ENCODE measurements at regions not wholly inside any gene's neighbourhood (a gene's known extent, or its start where the extent isn't known, plus 50 kb on each side); places are given as distances from the start of the nearest gene placed in this dataset.

DNA sequence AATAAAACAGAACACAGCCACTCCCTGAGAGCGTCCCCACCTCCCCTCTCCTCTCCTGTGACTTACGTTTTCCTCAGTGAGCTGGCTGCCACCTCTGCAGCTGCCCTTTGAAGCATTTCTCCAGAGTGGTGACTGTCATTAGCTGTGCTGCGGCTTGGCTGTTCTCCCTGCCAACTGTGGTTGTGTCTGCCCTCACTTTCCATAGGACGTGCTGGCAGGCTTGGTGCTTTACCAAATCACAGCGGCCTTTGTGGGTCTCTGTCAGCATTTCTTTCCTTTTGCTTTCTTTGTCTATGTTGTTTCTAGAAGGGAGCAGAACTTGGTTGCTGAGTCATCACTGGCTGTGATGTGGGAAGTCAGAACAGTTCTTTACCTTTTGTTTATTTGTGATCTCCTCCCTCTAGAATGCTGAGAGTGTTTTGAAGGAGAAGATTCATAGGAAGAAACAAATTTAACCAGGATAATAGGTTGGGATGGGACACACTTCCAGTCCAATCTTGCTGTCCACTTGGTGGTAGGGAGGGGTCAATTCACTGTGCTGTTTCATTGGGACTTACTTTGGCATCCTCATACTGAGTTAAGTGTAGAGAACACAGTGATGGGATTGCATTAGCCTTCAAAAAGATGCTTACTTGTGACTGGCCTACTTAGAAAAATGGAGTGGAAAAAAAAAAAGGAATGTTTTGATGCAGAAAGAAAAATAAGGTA, 88.2 kb downstream of the TMX1 start:
- H3K27ac ChIP-seq (ENCODE audit: low read depth in 2 of 2, low read length in 1 of 2) = peak overlapping the region; percentile 78 to 90
- WGBS, 2 donors = 18 to 19% methylated on average over 5 of the region's 5 CpGs
- H3K36me3 ChIP-seq (ENCODE audit: control insufficient read depth in 2 of 2, insufficient read depth in 2 of 2, low read length in 1 of 2) = no peaks in the 10 kb centered on the region
- H3K9me3 ChIP-seq (ENCODE audit: control insufficient read depth in 2 of 2, insufficient read depth in 1 of 2, low read depth in 1 of 2, low read length in 1 of 2) = no peaks in the 10 kb centered on the region
- peaks cover 0 to 3% of the 10 kb centered on the region in 2 donors for H3K4me1 ChIP-seq (ENCODE audit: control insufficient read depth in 2 of 2, insufficient read depth in 2 of 2, low read length in 1 of 2)
- H3K27me3 ChIP-seq (ENCODE audit: control insufficient read depth in 1 of 2, insufficient read depth in 2 of 2, low read length in 2 of 2) = no peaks in the 10 kb centered on the region
- no peak overlapping the region for H3K4me3 ChIP-seq (ENCODE audit: low read depth in 1 of 2, low read length in 2 of 2)

DNA sequence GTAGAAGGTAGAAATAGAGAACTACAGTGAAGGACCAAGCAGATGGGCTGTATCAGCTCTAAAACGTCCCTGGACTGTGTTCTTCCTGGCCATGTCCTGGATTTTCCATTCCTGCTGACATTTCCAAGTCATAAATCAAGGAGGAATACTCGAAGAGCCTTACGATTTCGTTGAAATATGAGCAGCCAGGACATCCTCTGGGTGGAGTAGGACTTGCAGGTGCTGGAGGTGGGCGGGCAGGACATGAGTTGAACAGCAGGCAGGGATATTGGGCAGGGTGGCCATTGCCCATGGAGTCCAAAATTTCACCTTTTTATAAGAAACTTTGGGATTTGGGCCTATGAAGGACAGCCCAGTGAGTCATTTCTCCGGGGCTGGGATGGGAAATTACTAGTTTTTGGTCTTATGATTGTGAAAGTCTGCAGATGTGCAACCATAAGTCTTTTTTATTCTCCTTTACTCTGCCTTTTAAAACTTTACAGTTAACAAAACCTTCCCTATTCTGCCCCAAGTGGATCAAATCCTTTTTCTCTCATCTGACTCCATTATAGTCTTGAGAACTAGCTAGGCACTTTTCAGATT, 88.8 kb downstream of the TMX1 start:
- H3K36me3 ChIP-seq (ENCODE audit: control insufficient read depth in 2 of 2, insufficient read depth in 2 of 2, low read length in 1 of 2) = no peaks in the 10 kb centered on the region
- no peaks in the 10 kb centered on the region for H3K27me3 ChIP-seq (ENCODE audit: control insufficient read depth in 1 of 2, insufficient read depth in 2 of 2, low read length in 2 of 2)
- H3K4me1 ChIP-seq (ENCODE audit: control insufficient read depth in 2 of 2, insufficient read depth in 2 of 2, low read length in 1 of 2) = peaks cover 0 to 3% of the 10 kb centered on the region in 2 donors
- peak overlapping the region; percentile 77 to 78 for H3K27ac ChIP-seq (ENCODE audit: low read depth in 2 of 2, low read length in 1 of 2)
- 40 to 42% methylated on average over 6 of the region's 6 CpGs for WGBS, 2 donors
- H3K9me3 ChIP-seq (ENCODE audit: control insufficient read depth in 2 of 2, insufficient read depth in 1 of 2, low read depth in 1 of 2, low read length in 1 of 2) = no peaks in the 10 kb centered on the region
- no peak overlapping the region for H3K4me3 ChIP-seq (ENCODE audit: low read depth in 1 of 2, low read length in 2 of 2)

DNA sequence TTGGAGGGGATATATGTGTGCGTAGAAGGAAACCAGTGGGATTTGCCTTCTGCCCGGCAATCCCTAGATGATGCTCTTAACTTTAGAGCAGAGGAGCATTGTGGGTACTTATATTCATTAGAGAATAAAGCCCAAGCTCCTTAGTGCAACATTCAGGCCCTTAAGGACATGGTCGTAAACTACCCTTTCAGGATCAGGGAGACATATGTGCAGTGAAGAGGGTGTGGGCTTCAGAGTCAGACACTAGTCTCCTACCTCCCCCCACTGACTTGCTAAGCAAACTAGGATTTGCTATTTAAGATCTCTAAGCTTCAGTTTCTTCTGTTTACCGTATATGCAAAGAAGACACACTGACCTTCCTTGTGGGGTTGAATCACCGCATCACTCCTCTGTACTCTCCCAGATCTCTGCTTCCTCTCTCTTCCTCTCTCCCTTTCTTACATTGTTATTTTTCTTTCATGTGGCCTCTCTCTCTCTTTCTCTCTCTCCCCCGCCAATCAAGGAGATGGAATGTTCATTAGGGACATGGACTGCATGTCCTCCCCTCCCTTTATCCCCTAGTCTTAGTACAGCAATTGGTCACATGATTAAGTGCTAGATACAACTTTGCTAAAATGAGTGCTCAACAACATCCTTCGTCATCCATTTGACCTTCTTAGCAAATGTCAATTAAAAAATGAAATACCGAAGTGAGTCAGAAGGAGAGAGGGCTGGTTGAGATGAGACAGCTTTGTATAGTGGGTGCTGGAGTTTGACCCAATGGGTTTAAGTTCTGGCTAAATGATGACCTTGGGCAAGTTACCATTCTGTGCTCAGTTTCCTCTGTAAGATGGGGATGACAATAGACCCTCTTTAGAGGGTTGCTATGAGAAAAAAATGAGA, 91.7 kb downstream of the TMX1 start:
- H3K4me3 ChIP-seq (ENCODE audit: low read depth in 1 of 2, low read length in 2 of 2) = no peak overlapping the region
- H3K4me1 ChIP-seq (ENCODE audit: control insufficient read depth in 2 of 2, insufficient read depth in 2 of 2, low read length in 1 of 2) = peaks cover 0 to 8% of the 10 kb centered on the region in 2 donors
- WGBS, 2 donors = 72 to 75% methylated on average over 8 of the region's 8 CpGs
- no peaks in the 10 kb centered on the region for H3K27me3 ChIP-seq (ENCODE audit: control insufficient read depth in 1 of 2, insufficient read depth in 2 of 2, low read length in 2 of 2)
- H3K9me3 ChIP-seq (ENCODE audit: control insufficient read depth in 2 of 2, insufficient read depth in 1 of 2, low read depth in 1 of 2, low read length in 1 of 2) = no peaks in the 10 kb centered on the region
- no peaks in the 10 kb centered on the region for H3K36me3 ChIP-seq (ENCODE audit: control insufficient read depth in 2 of 2, insufficient read depth in 2 of 2, low read length in 1 of 2)
- no peak overlapping the region for H3K27ac ChIP-seq (ENCODE audit: low read depth in 2 of 2, low read length in 1 of 2)

DNA sequence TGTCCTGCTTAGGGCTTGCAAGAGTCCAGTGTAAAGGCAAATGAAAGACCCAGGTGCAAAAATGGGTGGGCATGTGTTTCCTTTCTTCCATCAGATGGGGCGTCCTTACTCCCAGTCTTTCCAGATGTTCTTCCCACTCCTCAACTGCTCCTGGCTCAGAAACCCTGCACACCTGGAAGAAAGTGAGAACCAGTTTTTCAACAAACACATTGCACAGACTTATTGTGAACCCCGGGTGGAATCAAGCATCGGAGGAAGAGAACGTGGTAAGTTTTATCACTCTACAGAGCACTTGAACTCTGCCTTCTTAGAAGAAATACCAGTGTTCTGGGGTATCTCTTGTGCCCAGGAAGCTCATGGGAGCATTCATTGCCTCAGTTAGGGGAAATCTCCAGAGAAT, 93.3 kb downstream of the TMX1 start:
- Histone ChIP-seq H3K27ac (ENCODE audit: low read depth in 2 of 2, low read length in 1 of 2) (peak overlapping the region; percentile 70 to 75), H3K9me3 (ENCODE audit: control insufficient read depth in 2 of 2, insufficient read depth in 1 of 2, low read depth in 1 of 2, low read length in 1 of 2) (no peaks in the 10 kb centered on the region), H3K27me3 (ENCODE audit: control insufficient read depth in 1 of 2, insufficient read depth in 2 of 2, low read length in 2 of 2) (no peaks in the 10 kb centered on the region), H3K36me3 (ENCODE audit: control insufficient read depth in 2 of 2, insufficient read depth in 2 of 2, low read length in 1 of 2) (no peaks in the 10 kb centered on the region), H3K4me3 (ENCODE audit: low read depth in 1 of 2, low read length in 2 of 2) (no peak overlapping the region), H3K4me1 (ENCODE audit: control insufficient read depth in 2 of 2, insufficient read depth in 2 of 2, low read length in 1 of 2) (peaks cover 0 to 5% of the 10 kb centered on the region in 2 donors)
- 53 to 55% methylated on average over 4 of the region's 4 CpGs for WGBS, 2 donors

DNA sequence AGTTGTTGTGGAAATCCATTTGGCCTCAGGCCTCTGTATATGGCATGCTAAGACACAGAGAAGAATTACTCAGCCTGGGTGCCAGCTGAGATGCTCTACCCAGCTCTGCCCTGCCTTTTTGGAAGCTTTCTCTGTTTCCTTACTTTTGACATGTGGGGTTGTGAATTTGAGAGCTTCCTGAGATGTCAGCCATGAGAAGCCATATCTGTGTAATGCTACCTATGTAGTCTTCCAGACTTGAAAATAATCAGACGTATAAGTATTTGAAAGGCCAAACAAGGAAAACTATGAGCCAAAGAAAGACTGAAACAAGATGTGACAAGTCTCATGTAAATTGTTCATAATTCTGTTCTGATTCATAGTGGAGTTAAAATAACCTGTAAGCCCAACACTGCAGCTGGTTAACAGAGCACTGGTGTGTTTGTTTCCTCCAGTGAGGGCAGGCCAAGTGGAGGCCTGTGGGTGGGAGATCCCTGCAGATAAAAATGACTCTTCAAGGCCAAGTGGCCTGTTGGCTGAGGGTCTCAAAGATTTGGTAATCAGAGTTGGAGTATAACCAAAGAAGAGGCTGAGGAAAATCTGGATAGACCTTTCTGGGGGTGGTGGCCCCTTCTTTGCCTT, 94.0 kb downstream of the TMX1 start:
- Histone ChIP-seq H3K27ac (ENCODE audit: low read depth in 2 of 2, low read length in 1 of 2) (peak overlapping the region; percentile 75 to 90), H3K4me1 (ENCODE audit: control insufficient read depth in 2 of 2, insufficient read depth in 2 of 2, low read length in 1 of 2) (peaks cover 0 to 5% of the 10 kb centered on the region in 2 donors)
- 37 to 52% methylated on average over 1 of the region's 1 CpG for WGBS, 2 donors

DNA sequence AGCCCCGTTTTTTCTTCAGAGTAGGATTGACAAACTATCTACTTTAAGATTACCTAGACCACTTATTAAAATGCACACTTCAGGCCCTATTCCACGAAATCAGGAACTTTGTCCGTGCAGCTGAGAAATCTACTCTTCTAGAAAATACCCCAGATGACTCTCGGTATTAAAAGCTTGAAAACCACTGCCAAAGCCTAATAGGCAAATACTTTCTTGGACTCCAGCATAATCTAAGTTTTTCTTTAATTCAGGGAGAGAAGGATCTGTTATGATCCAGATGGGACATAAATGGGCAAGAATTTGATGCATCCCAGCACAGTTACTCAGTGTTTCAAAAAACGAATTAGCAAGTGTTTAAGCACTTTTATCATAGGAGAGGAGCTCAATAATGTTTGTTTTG, 94.5 kb downstream of the TMX1 start:
- Histone ChIP-seq H3K4me1 (ENCODE audit: control insufficient read depth in 2 of 2, insufficient read depth in 2 of 2, low read length in 1 of 2) (peaks cover 0 to 5% of the 10 kb centered on the region in 2 donors), H3K4me3 (ENCODE audit: low read depth in 1 of 2, low read length in 2 of 2) (no peak overlapping the region), H3K9me3 (ENCODE audit: control insufficient read depth in 2 of 2, insufficient read depth in 1 of 2, low read depth in 1 of 2, low read length in 1 of 2) (no peaks in the 10 kb centered on the region), H3K27ac (ENCODE audit: low read depth in 2 of 2, low read length in 1 of 2) (peak overlapping the region; percentile 75 to 87), H3K36me3 (ENCODE audit: control insufficient read depth in 2 of 2, insufficient read depth in 2 of 2, low read length in 1 of 2) (no peaks in the 10 kb centered on the region), H3K27me3 (ENCODE audit: control insufficient read depth in 1 of 2, insufficient read depth in 2 of 2, low read length in 2 of 2) (no peaks in the 10 kb centered on the region)
- 39 to 60% methylated on average over 5 of the region's 5 CpGs for WGBS, 2 donors

More for the DNA sequence above, 94.0 kb downstream of the TMX1 start:
- H3K4me3 ChIP-seq (ENCODE audit: low read depth in 1 of 2, low read length in 2 of 2) = no peak overlapping the region
- H3K27me3 ChIP-seq (ENCODE audit: control insufficient read depth in 1 of 2, insufficient read depth in 2 of 2, low read length in 2 of 2) = no peaks in the 10 kb centered on the region
- H3K9me3 ChIP-seq (ENCODE audit: control insufficient read depth in 2 of 2, insufficient read depth in 1 of 2, low read depth in 1 of 2, low read length in 1 of 2) = no peaks in the 10 kb centered on the region
- H3K36me3 ChIP-seq (ENCODE audit: control insufficient read depth in 2 of 2, insufficient read depth in 2 of 2, low read length in 1 of 2) = no peaks in the 10 kb centered on the region

DNA sequence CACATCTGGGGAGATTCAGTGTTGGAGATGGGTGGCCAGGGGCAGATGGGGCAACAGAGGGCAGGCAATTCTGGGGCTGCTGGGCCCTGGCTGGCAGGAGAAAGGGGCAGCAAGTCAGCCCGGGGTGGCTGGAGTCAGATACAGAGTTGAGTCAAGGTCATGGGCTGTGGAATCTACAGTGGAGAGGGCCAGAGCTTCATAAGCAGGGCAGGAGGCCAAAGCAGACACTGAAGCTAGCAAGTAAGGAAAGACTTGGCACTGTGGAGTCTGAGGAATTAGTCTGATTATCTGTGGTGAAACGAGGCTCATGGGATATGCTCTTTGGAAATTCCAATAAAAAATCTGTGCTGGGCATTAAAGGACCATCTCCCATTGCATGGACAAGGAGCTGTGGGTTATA, 95.5 kb downstream of the TMX1 start:
- H3K4me1 ChIP-seq (ENCODE audit: control insufficient read depth in 2 of 2, insufficient read depth in 2 of 2, low read length in 1 of 2) = peaks cover 0 to 5% of the 10 kb centered on the region in 2 donors
- H3K36me3 ChIP-seq (ENCODE audit: control insufficient read depth in 2 of 2, insufficient read depth in 2 of 2, low read length in 1 of 2) = no peaks in the 10 kb centered on the region
- H3K4me3 ChIP-seq (ENCODE audit: low read depth in 1 of 2, low read length in 2 of 2) = no peak overlapping the region
- 21 to 32% methylated on average over 2 of the region's 2 CpGs for WGBS, 2 donors
- no peaks in the 10 kb centered on the region for H3K27me3 ChIP-seq (ENCODE audit: control insufficient read depth in 1 of 2, insufficient read depth in 2 of 2, low read length in 2 of 2)
- peak overlapping the region; percentile 69 to 75 for H3K27ac ChIP-seq (ENCODE audit: low read depth in 2 of 2, low read length in 1 of 2)
- H3K9me3 ChIP-seq (ENCODE audit: control insufficient read depth in 2 of 2, insufficient read depth in 1 of 2, low read depth in 1 of 2, low read length in 1 of 2) = no peaks in the 10 kb centered on the region

DNA sequence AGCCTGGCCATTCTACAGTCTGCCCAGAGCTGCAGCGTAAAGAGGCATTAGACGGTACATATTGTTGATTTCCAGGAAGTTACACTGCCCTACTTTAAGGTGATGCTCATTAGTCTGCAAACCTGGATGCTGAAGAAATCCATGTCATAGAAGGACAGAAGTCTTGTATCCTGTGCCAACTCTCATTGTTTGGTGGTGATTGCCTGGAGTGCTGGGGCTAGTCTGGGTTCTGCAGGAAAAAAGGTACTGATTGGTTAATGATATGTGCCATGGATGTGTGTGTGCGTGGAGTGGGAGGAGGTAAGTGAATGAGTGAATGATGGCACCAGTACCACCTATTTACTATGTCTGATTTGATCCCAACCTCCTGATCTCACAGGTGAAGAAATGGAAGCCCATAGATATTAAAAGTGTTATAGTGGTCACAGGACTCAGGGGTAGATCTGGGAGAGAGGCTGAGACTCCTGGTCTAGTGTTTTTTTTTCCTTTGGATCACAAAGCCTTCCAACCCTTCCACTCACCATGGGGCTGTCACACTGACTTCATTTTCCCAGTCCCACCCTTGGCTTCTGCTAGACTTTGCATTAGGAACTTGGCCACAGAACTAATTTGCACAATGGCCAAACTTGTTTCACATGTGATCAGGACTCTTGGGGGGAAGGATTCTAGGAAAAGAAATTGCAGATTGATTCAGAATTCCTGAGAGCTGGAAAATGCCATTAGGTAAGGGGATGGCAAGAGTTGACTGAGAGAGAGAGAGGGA, 96.1 kb downstream of the TMX1 start:
- no peak overlapping the region for H3K4me3 ChIP-seq (ENCODE audit: low read depth in 1 of 2, low read length in 2 of 2)
- no peaks in the 10 kb centered on the region for H3K9me3 ChIP-seq (ENCODE audit: control insufficient read depth in 2 of 2, insufficient read depth in 1 of 2, low read depth in 1 of 2, low read length in 1 of 2)
- peaks cover 0 to 5% of the 10 kb centered on the region in 2 donors for H3K4me1 ChIP-seq (ENCODE audit: control insufficient read depth in 2 of 2, insufficient read depth in 2 of 2, low read length in 1 of 2)
- 59 to 77% methylated on average over 3 of the region's 3 CpGs for WGBS, 2 donors
- H3K27ac ChIP-seq (ENCODE audit: low read depth in 2 of 2, low read length in 1 of 2) = peak overlapping the region in 1 of 2 donors; percentile 75
- H3K27me3 ChIP-seq (ENCODE audit: control insufficient read depth in 1 of 2, insufficient read depth in 2 of 2, low read length in 2 of 2) = no peaks in the 10 kb centered on the region
- no peaks in the 10 kb centered on the region for H3K36me3 ChIP-seq (ENCODE audit: control insufficient read depth in 2 of 2, insufficient read depth in 2 of 2, low read length in 1 of 2)

DNA sequence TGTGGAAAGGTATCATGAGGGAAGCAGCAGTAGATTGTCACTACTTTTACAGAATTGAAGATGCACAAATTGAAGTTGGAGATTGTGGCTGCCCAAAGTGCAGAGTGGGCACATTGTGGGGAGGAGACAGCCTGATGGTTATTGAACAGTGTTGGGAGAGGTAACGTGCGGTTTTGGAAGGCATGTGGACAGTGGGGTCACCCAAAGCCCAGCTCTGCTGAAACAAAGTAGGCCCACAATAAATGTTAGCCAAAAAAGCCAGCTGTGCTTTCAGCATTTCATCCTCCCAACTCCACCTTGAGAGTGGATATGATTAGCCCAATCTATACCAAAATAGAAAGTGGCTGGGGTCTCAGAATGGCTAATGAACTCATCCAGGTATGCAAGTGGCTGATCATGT, 96.7 kb downstream of the TMX1 start:
- WGBS, 2 donors = 54 to 63% methylated on average over 2 of the region's 2 CpGs
- H3K27ac ChIP-seq (ENCODE audit: low read depth in 2 of 2, low read length in 1 of 2) = peak overlapping the region in 1 of 2 donors; percentile 75

More for the DNA sequence above, 96.7 kb downstream of the TMX1 start:
- Histone ChIP-seq H3K9me3 (ENCODE audit: control insufficient read depth in 2 of 2, insufficient read depth in 1 of 2, low read depth in 1 of 2, low read length in 1 of 2) (no peaks in the 10 kb centered on the region), H3K4me1 (ENCODE audit: control insufficient read depth in 2 of 2, insufficient read depth in 2 of 2, low read length in 1 of 2) (peaks cover 0 to 5% of the 10 kb centered on the region in 2 donors), H3K36me3 (ENCODE audit: control insufficient read depth in 2 of 2, insufficient read depth in 2 of 2, low read length in 1 of 2) (no peaks in the 10 kb centered on the region), H3K27me3 (ENCODE audit: control insufficient read depth in 1 of 2, insufficient read depth in 2 of 2, low read length in 2 of 2) (no peaks in the 10 kb centered on the region), H3K4me3 (ENCODE audit: low read depth in 1 of 2, low read length in 2 of 2) (no peak overlapping the region)

Data from esophagus (tissue), 2 donors.